GM10248 (cell line): ENCODE measurements at regions not wholly inside any gene's neighbourhood (a gene's known extent, or its start where the extent isn't known, plus 50 kb on each side); places are given as distances from the start of the nearest gene placed in this dataset.

ENCODE experiments used
- CTCF ChIA-PET: fragments of 300-600 bp; sonication (Branson Sonifier 250); formaldehyde crosslinking; extraction: SDS; loops from one replicate; lab custom pipeline; 2021; ENCODE audit warnings: antibody characterized with exemption; lab: Yijun Ruan, JAX
- POLR2A ChIA-PET: fragments of 350-650 bp; sonication (Branson Sonifier 250); formaldehyde crosslinking; extraction: SDS; loops from one replicate; lab custom pipeline; 2020; ENCODE audit warnings: antibody characterized with exemption; lab: Yijun Ruan, JAX
- DNase-seq: peaks from one replicate; pipeline ENCODE4 v3.0.0; 2012; ENCODE audit errors: extremely low spot score
- CTCF ChIP-seq: IDR thresholded peaks from 2 replicates; pipeline ENCODE4 v1.5.1; 2012; ENCODE audit warnings: mild to moderate bottlenecking, low read depth; ENCODE audit errors: extremely low read depth, missing control alignments, control extremely low read depth

DNA sequence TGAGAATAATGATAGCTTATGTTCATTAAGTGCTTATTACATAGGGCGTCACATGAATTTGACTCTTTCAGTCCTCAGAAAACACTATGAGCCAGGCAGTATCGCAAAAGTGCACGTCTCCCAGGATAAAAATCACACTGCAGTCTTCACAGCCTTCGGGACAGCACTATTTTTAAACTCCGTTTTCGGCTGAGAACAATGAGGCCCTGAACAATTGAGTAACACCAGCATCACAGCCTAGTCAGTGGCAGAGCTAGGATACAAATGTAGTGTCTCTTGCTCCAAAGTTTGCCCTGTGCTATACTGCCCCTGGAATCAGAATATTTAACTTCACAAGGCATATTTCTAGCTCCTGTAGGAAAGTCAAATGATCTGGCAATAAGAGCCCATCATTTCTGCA, 852.1 kb upstream of the SEMA6D start:
- DNase-seq = no peak
- TF ChIP-seq CTCF = no peak
- ChIA-PET CTCF (interaction anchor here (1.0 to 1.6 kb wide), 6 partner anchors 15 to 82 kb away, joined by 3 to 6 read pairs (median 3); no protein-coding TSS in a partner anchor), POLR2A (no interaction called here)

DNA sequence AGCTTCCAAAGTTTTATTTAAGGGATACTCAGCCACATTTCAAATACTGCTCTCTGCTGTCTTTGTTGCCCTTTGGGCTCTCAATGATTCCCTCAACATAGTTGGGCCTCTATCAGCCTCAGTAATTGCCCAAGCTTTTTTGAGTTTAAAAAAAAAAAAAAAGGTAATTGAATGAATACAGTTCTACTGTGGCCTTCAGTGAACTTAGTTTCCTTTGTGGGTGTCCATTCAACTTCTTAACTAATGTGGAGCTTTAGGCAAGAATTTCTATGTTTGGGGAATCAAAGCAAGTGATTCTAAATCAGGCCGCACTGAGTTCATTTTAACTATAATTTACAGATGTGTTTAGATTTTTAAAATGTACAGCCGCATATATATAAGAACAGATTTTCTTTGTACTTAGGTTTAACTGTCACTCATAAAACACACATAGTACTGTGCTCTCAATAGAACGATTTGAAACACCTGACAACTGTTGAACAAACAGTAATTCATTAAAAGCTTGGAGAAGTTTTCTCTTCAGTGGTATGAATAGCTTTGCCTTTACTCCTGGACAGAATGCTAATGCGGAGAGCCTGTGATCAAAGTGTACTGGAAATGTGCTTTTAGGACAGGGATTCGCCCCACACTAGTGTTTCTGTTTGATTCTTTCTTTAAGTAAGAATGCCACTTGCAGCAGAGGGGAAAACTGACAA, 844.9 kb upstream of the SEMA6D start:
- CTCF ChIA-PET = no interaction called here
- no peak for TF ChIP-seq CTCF
- POLR2A ChIA-PET = no interaction called here
- no peak for DNase-seq

DNA sequence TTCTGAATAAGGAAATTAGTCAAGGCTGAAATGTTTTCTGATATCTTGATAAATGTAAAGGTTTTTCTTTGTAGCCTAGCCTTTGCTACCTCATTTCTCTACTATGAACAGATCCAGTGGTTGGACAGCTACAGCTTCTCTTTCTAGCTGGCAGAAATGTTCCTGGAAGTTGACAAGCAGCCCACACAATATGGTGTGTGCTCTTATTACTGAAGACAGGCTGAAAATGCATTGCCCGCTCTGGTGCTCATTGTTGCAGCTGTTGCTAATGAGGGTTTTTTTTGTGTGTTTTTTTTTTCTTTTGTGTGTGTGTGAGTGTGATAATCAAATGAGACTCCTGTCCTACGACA, 844.3 kb upstream of the SEMA6D start:
- ChIA-PET CTCF (no interaction called here), POLR2A (no interaction called here)
- TF ChIP-seq CTCF = no peak
- DNase-seq = no peak

GRCh38 chr15:46879032-46879770, 838.1 kb upstream of the SEMA6D start:
- CTCF ChIA-PET = no interaction called here
- POLR2A ChIA-PET = no interaction called here
- no peak for TF ChIP-seq CTCF

GRCh38 chr15:46880791-46881190, 836.5 kb upstream of the SEMA6D start:
- DNase-seq = no peak
- no peak for TF ChIP-seq CTCF
- CTCF ChIA-PET = no interaction called here
- POLR2A ChIA-PET = no interaction called here

More at GRCh38 chr15:46879032-46879770, 838.1 kb upstream of the SEMA6D start:
- no peak for DNase-seq

- no peak for DNase-seq
- POLR2A ChIA-PET = no interaction called here
- no peak for TF ChIP-seq CTCF
- CTCF ChIA-PET = interaction anchor here (1.1 kb wide), 1 partner anchor 25 kb away, joined by 4 read pairs; no protein-coding TSS in a partner anchor
Measured at GRCh38 chr15:46892621-46893160, 824.6 kb upstream of the SEMA6D start.
